Uterus (tissue), 2 donors: ENCODE measurements at regions not wholly inside any gene's neighbourhood (a gene's known extent, or its start where the extent isn't known, plus 50 kb on each side); places are given as distances from the start of the nearest gene placed in this dataset.

Experiments
- CTCF ChIP-seq, 4 experiments: fragments of 200-600 bp in 2 of 4; fragments of 450-650 bp in 2 of 4; sonication (generic) in 2 of 4; IDR thresholded peaks; one replicate each; pipeline ENCODE4 v1.5.1; 2016 to 2019; ENCODE audit warnings: antibody characterized with exemption in 4 of 4, mild to moderate bottlenecking in 2 of 4, moderate library complexity in 1 of 4
- POLR2A ChIP-seq, 2 donors: fragments of 450-650 bp; IDR thresholded peaks; one replicate each; pipeline ENCODE4 v1.6.1; 2016; ENCODE audit warnings: antibody characterized with exemption in 2 of 2, mild to moderate bottlenecking in 1 of 2, moderate library complexity in 1 of 2

DNA sequence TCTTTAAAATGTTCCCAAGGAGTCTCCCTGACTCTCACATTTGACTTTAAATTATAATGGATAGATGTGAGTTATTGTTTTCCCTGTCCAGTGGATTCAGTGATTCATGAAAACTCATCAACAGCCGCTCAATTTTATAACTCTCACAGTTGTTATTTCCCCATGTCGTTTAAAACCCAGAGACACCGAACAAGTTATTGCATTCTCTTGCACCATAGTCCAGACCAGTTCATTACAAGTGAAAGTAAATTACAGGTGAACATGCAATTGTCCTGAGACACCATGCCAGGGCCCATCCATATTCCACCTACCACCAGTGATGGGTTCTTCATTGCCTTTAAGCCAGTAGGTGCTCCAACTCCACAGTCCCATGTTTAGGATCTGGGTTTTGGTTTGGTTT is 85.7 kb upstream of the CMKLR1 start:
- no peak for TF ChIP-seq CTCF (IDR thresholded peaks at IDR 0.05)
- TF ChIP-seq POLR2A (IDR thresholded peaks at IDR 0.05): no peak
